ENCODE measurements at regions not wholly inside any gene's neighbourhood (a gene's known extent, or its start where the extent isn't known, plus 50 kb on each side); places are given as distances from the start of the nearest gene placed in this dataset.

- TF ChIP-seq SP1 (IDR thresholded peaks at IDR 0.05), result no peak
- TF ChIP-seq ZNF384 (IDR thresholded peaks at IDR 0.05), result no peak
- TF ChIP-seq HDGF (IDR thresholded peaks at IDR 0.05; ENCODE audit: borderline replicate concordance), result no peak
- TF ChIP-seq FOXK2 (IDR thresholded peaks at IDR 0.05), result no peak
- no peak for TF ChIP-seq ARNT (IDR thresholded peaks at IDR 0.05)
- TF ChIP-seq SUZ12 (IDR thresholded peaks at IDR 0.05), result no peak
- POLR2A ChIA-PET, result no interaction called here
- CTCF ChIA-PET, result no interaction called here
- no peak for DNase-seq (ENCODE audit: extremely low spot score)
These were observed 144.0 kb upstream of the PRNP start for GRCh38 chr20:4542270-4542669.

- CTCF ChIA-PET, result no interaction called here
These were observed 151.9 kb upstream of the PRNP start for GRCh38 chr20:4534315-4534714.

GRCh38 chr20:4533368-4534133 is 152.7 kb upstream of the PRNP start:
- POLR2A ChIA-PET, result no interaction called here
- CTCF ChIA-PET, result interaction anchor here (0.5 to 0.6 kb wide), 2 partner anchors 98 to 283 kb away, joined by 4 read pairs; no protein-coding TSS in a partner anchor
- no peak for DNase-seq (ENCODE audit: extremely low spot score)
- no peak for TF ChIP-seq SUZ12 (IDR thresholded peaks at IDR 0.05)
- no peak for TF ChIP-seq FOXA1 (IDR thresholded peaks at IDR 0.05)
- TF ChIP-seq CTBP1 (IDR thresholded peaks at IDR 0.05; ENCODE audit: borderline replicate concordance), result no peak
- no peak for TF ChIP-seq PKNOX1 (IDR thresholded peaks at IDR 0.05)
- TF ChIP-seq ELF4 (IDR thresholded peaks at IDR 0.05), result no peak
- TF ChIP-seq L3MBTL2 (conservative IDR thresholded peaks at IDR 0.05), result no peak
- no peak for TF ChIP-seq NFRKB (IDR thresholded peaks at IDR 0.05)

More at GRCh38 chr20:4534315-4534714, 151.9 kb upstream of the PRNP start:
- POLR2A ChIA-PET, result no interaction called here
- no peak for TF ChIP-seq L3MBTL2 (conservative IDR thresholded peaks at IDR 0.05)
- TF ChIP-seq HDGF (IDR thresholded peaks at IDR 0.05; ENCODE audit: borderline replicate concordance), result no peak
- TF ChIP-seq FOXK2 (IDR thresholded peaks at IDR 0.05), result no peak
- TF ChIP-seq SUZ12 (IDR thresholded peaks at IDR 0.05), result no peak
- no peak for TF ChIP-seq ELF4 (IDR thresholded peaks at IDR 0.05)
- TF ChIP-seq FOXA1 (IDR thresholded peaks at IDR 0.05), result no peak
- TF ChIP-seq PKNOX1 (IDR thresholded peaks at IDR 0.05), result no peak
- no peak for TF ChIP-seq NFRKB (IDR thresholded peaks at IDR 0.05)
- no peak for TF ChIP-seq FOXM1 (IDR thresholded peaks at IDR 0.05; ENCODE audit: borderline replicate concordance)
- TF ChIP-seq LEF1 (IDR thresholded peaks at IDR 0.05; ENCODE audit: borderline replicate concordance), result no peak
- TF ChIP-seq SP1 (IDR thresholded peaks at IDR 0.05), result no peak
- no peak for TF ChIP-seq ZNF384 (IDR thresholded peaks at IDR 0.05)
- no peak for TF ChIP-seq CTBP1 (IDR thresholded peaks at IDR 0.05; ENCODE audit: borderline replicate concordance)
- TF ChIP-seq ARNT (IDR thresholded peaks at IDR 0.05), result no peak
- TF ChIP-seq BHLHE40 (IDR thresholded peaks at IDR 0.05; ENCODE audit: borderline replicate concordance), result no peak
- no peak for TF ChIP-seq TARDBP (IDR thresholded peaks at IDR 0.05)
- DNase-seq (ENCODE audit: extremely low spot score), result no peak

- DNase-seq (ENCODE audit: extremely low spot score), result no peak
- CTCF ChIA-PET, result interaction anchor here (0.6 kb wide), 1 partner anchor 282 kb away, joined by 4 read pairs; no protein-coding TSS in a partner anchor
- TF ChIP-seq CTBP1 (IDR thresholded peaks at IDR 0.05; ENCODE audit: borderline replicate concordance), result no peak
- no peak for TF ChIP-seq SUZ12 (IDR thresholded peaks at IDR 0.05)
- no peak for TF ChIP-seq PKNOX1 (IDR thresholded peaks at IDR 0.05)
- no peak for TF ChIP-seq FOXM1 (IDR thresholded peaks at IDR 0.05; ENCODE audit: borderline replicate concordance)
- no peak for TF ChIP-seq FOXA1 (IDR thresholded peaks at IDR 0.05)
- TF ChIP-seq BHLHE40 (IDR thresholded peaks at IDR 0.05; ENCODE audit: borderline replicate concordance), result no peak
- TF ChIP-seq L3MBTL2 (conservative IDR thresholded peaks at IDR 0.05), result no peak
- no peak for TF ChIP-seq ARNT (IDR thresholded peaks at IDR 0.05)
- TF ChIP-seq LEF1 (IDR thresholded peaks at IDR 0.05; ENCODE audit: borderline replicate concordance), result no peak
- TF ChIP-seq SP1 (IDR thresholded peaks at IDR 0.05), result no peak
- TF ChIP-seq TARDBP (IDR thresholded peaks at IDR 0.05), result no peak
- TF ChIP-seq ZNF384 (IDR thresholded peaks at IDR 0.05), result no peak
- POLR2A ChIA-PET, result no interaction called here
These were observed 153.5 kb upstream of the PRNP start for GRCh38 chr20:4532772-4533171.

- CTCF ChIA-PET, result no interaction called here
- TF ChIP-seq ZNF384 (IDR thresholded peaks at IDR 0.05), result no peak
- TF ChIP-seq PKNOX1 (IDR thresholded peaks at IDR 0.05), result no peak
- TF ChIP-seq SP1 (IDR thresholded peaks at IDR 0.05), result no peak
- TF ChIP-seq CTBP1 (IDR thresholded peaks at IDR 0.05; ENCODE audit: borderline replicate concordance), result no peak
- no peak for TF ChIP-seq FOXK2 (IDR thresholded peaks at IDR 0.05)
- TF ChIP-seq L3MBTL2 (conservative IDR thresholded peaks at IDR 0.05), result no peak
- no peak for TF ChIP-seq ARNT (IDR thresholded peaks at IDR 0.05)
- POLR2A ChIA-PET, result interaction anchor here (0.5 kb wide), 1 partner anchor 845 kb away, joined by 4 read pairs; no protein-coding TSS in a partner anchor
- DNase-seq (ENCODE audit: extremely low spot score), result no peak
These were observed 161.5 kb upstream of the PRNP start for GRCh38 chr20:4524792-4525191.

- TF ChIP-seq FOXA1 (IDR thresholded peaks at IDR 0.05) (no peak), NFRKB (IDR thresholded peaks at IDR 0.05) (no peak), FOXM1 (IDR thresholded peaks at IDR 0.05; ENCODE audit: borderline replicate concordance) (no peak), SP1 (IDR thresholded peaks at IDR 0.05) (no peak), CTBP1 (IDR thresholded peaks at IDR 0.05; ENCODE audit: borderline replicate concordance) (no peak), ARNT (IDR thresholded peaks at IDR 0.05) (no peak)
- POLR2A ChIA-PET, result interaction anchor here (0.5 kb wide), 1 partner anchor 845 kb away, joined by 4 read pairs; no protein-coding TSS in a partner anchor
- no peak for DNase-seq (ENCODE audit: extremely low spot score)
- CTCF ChIA-PET, result no interaction called here
These were observed 161.9 kb upstream of the PRNP start for GRCh38 chr20:4524307-4524706.
